Vagina (tissue), 2 donors: ENCODE measurements at regions not wholly inside any gene's neighbourhood (a gene's known extent, or its start where the extent isn't known, plus 50 kb on each side); places are given as distances from the start of the nearest gene placed in this dataset.

ENCODE experiments used
- CTCF ChIP-seq, 3 experiments: fragments of 450-650 bp in 2 of 3; fragments of 200-600 bp in 1 of 3; sonication (generic) in 1 of 3; IDR thresholded peaks; one replicate each; pipeline ENCODE4 v1.5.1; 2017 to 2019; ENCODE audit warnings: antibody characterized with exemption in 3 of 3, mild to moderate bottlenecking in 2 of 3, moderate library complexity in 2 of 3
- POLR2A ChIP-seq, 2 donors: fragments of 450-650 bp; IDR thresholded peaks; one replicate each; pipeline ENCODE4 v1.6.1; 2017; ENCODE audit warnings: antibody characterized with exemption in 2 of 2, mild to moderate bottlenecking in 2 of 2, moderate library complexity in 2 of 2
- POLR2AphosphoS5 ChIP-seq, 2 donors: sonication (generic); formaldehyde crosslinking; IDR thresholded peaks; one replicate each; pipeline ENCODE4 v1.9.0; 2017; ENCODE audit warnings: antibody characterized with exemption in 2 of 2, mild to moderate bottlenecking in 2 of 2, low read depth in 1 of 2; ENCODE audit not compliant: insufficient read depth in 1 of 2

- TF ChIP-seq CTCF (IDR thresholded peaks at IDR 0.05), result no peak
- TF ChIP-seq POLR2A (IDR thresholded peaks at IDR 0.05), result no peak
- no peak for TF ChIP-seq POLR2AphosphoS5 (IDR thresholded peaks at IDR 0.05; ENCODE audit: insufficient read depth in 1 of 2, low read depth in 1 of 2)
Observed at GRCh38 chr10:28155726-28156125, 147.1 kb downstream of the MPP7 start.
